ENCODE measurements at regions not wholly inside any gene's neighbourhood (a gene's known extent, or its start where the extent isn't known, plus 50 kb on each side); places are given as distances from the start of the nearest gene placed in this dataset.

GRCh38 chr3:7793786-7794185 is 707.8 kb upstream of the LMCD1 start:
- H3K27ac ChIP-seq = no peak overlapping the region
- no peak for DNase-seq (ENCODE audit: low spot score)
- H3K4me3 ChIP-seq = no peak overlapping the region
- no peak for TF ChIP-seq CTCF (IDR thresholded peaks at IDR 0.05)

GRCh38 chr3:7798276-7798675 is 703.3 kb upstream of the LMCD1 start:
- DNase-seq (ENCODE audit: low spot score) = no peak
- TF ChIP-seq CTCF (IDR thresholded peaks at IDR 0.05) = no peak
- Histone ChIP-seq H3K4me3 (no peak overlapping the region), H3K27ac (no peak overlapping the region)

GRCh38 chr3:7800006-7800780 is 701.4 kb upstream of the LMCD1 start:
- DNase-seq (ENCODE audit: low spot score) = no peak
- no peak overlapping the region for H3K27ac ChIP-seq
- TF ChIP-seq CTCF (IDR thresholded peaks at IDR 0.05) = no peak
- no peak overlapping the region for H3K4me3 ChIP-seq

- TF ChIP-seq CTCF (IDR thresholded peaks at IDR 0.05) = no peak
- no peak for DNase-seq (ENCODE audit: low spot score)
- Histone ChIP-seq H3K27ac (no peak overlapping the region), H3K4me3 (no peak overlapping the region)
Observed at GRCh38 chr3:7812490-7812889, 689.1 kb upstream of the LMCD1 start.

- no peak for DNase-seq (ENCODE audit: low spot score)
- H3K4me3 ChIP-seq = no peak overlapping the region
- no peak overlapping the region for H3K27ac ChIP-seq
- TF ChIP-seq CTCF (IDR thresholded peaks at IDR 0.05) = no peak
Observed at GRCh38 chr3:7813365-7813764, 688.3 kb upstream of the LMCD1 start.

- Histone ChIP-seq H3K27ac (no peak overlapping the region), H3K4me3 (no peak overlapping the region)
- no peak for DNase-seq (ENCODE audit: low spot score)
- TF ChIP-seq CTCF (IDR thresholded peaks at IDR 0.05) = no peak
Observed at GRCh38 chr3:7817239-7817638, 684.4 kb upstream of the LMCD1 start.

GRCh38 chr3:7820969-7821368 is 680.7 kb upstream of the LMCD1 start:
- no peak overlapping the region for H3K27ac ChIP-seq
- TF ChIP-seq CTCF (IDR thresholded peaks at IDR 0.05) = no peak
- no peak overlapping the region for H3K4me3 ChIP-seq
- DNase-seq (ENCODE audit: low spot score) = no peak
